Suppressor macrophage treated with lipopolysaccharide for 1 hour (primary cell): ENCODE measurements at regions not wholly inside any gene's neighbourhood (a gene's known extent, or its start where the extent isn't known, plus 50 kb on each side); places are given as distances from the start of the nearest gene placed in this dataset.

ENCODE experiments used
- DNase-seq, 3 donors: peaks; one replicate each; pipeline ENCODE4 v3.0.0-alpha.2; 2020 to 2022

GRCh38 chr3:194806991-194807630 lies 121.4 kb downstream of the FAM43A start:
- DNase-seq = peak; percentile 21 to 35 (median 26)

GRCh38 chr3:194808640-194809097 lies 123.0 kb downstream of the FAM43A start:
- DNase-seq = peak; percentile 44 to 65 (median 46)

- DNase-seq = no peak
Measured at GRCh38 chr3:194809382-194809781, 123.7 kb downstream of the FAM43A start.

- DNase-seq = peak in 1 of 3 donors; percentile 13
Measured at GRCh38 chr3:194810076-194810475, 124.4 kb downstream of the FAM43A start.

- peak in 1 of 3 donors; percentile 12 for DNase-seq
Measured at GRCh38 chr3:194811118-194811517, 125.4 kb downstream of the FAM43A start.

- DNase-seq = no peak
Measured at GRCh38 chr3:194812176-194812575, 126.5 kb downstream of the FAM43A start.

GRCh38 chr3:194814878-194815357 lies 129.2 kb downstream of the FAM43A start:
- DNase-seq = peak in 1 of 3 donors; percentile 16

- peak in 1 of 3 donors; percentile 12 for DNase-seq
Measured at GRCh38 chr3:194816748-194817591, 131.3 kb downstream of the FAM43A start.

- DNase-seq = peak in 1 of 3 donors; percentile 13
Measured at GRCh38 chr3:194817592-194817930, 131.9 kb downstream of the FAM43A start.

GRCh38 chr3:194817936-194818335 lies 132.3 kb downstream of the FAM43A start:
- peak in 1 of 3 donors; percentile 17 for DNase-seq

- DNase-seq = no peak
Measured at GRCh38 chr3:194824100-194824499, 138.4 kb downstream of the FAM43A start.

GRCh38 chr3:194824701-194825111 lies 139.0 kb downstream of the FAM43A start:
- no peak for DNase-seq

- no peak for DNase-seq
Measured at GRCh38 chr3:194826594-194826993, 140.9 kb downstream of the FAM43A start.

- no peak for DNase-seq
Measured at GRCh38 chr3:194827486-194827885, 141.8 kb downstream of the FAM43A start.

GRCh38 chr3:194828116-194828515 lies 142.4 kb downstream of the FAM43A start:
- peak in 2 of 3 donors; percentile 27 to 40 for DNase-seq

GRCh38 chr3:194828926-194829325 lies 143.2 kb downstream of the FAM43A start:
- no peak for DNase-seq

GRCh38 chr3:194830401-194830800 lies 144.7 kb downstream of the FAM43A start:
- no peak for DNase-seq

GRCh38 chr3:194830978-194831377 lies 145.3 kb downstream of the FAM43A start:
- no peak for DNase-seq

- no peak for DNase-seq
Measured at GRCh38 chr3:194832346-194833104, 146.8 kb downstream of the FAM43A start.

GRCh38 chr3:194833114-194833910 lies 147.6 kb downstream of the FAM43A start:
- no peak for DNase-seq

- DNase-seq = no peak
Measured at GRCh38 chr3:194836661-194837060, 151.0 kb downstream of the FAM43A start.

- DNase-seq = no peak
Measured at GRCh38 chr3:194837457-194838127, 151.9 kb downstream of the FAM43A start.
